Lower leg skin (tissue), 3 donors: ENCODE measurements at regions not wholly inside any gene's neighbourhood (a gene's known extent, or its start where the extent isn't known, plus 50 kb on each side); places are given as distances from the start of the nearest gene placed in this dataset.

Source experiments
- POLR2A ChIP-seq, 2 donors: fragments of 450-650 bp; IDR thresholded peaks; one replicate each; pipeline ENCODE4 v1.6.1; 2016 to 2017; ENCODE audit warnings: antibody characterized with exemption in 2 of 2, mild to moderate bottlenecking in 1 of 2, moderate library complexity in 1 of 2
- TF ChIP-seq, protein P1 (sequence below), 3 donors: fragments of 450-650 bp; IDR thresholded peaks; one replicate each; pipeline ENCODE4 v1.5.1; 2016; ENCODE audit warnings: antibody characterized with exemption in 3 of 3, mild to moderate bottlenecking in 3 of 3, moderate library complexity in 2 of 3

DNA sequence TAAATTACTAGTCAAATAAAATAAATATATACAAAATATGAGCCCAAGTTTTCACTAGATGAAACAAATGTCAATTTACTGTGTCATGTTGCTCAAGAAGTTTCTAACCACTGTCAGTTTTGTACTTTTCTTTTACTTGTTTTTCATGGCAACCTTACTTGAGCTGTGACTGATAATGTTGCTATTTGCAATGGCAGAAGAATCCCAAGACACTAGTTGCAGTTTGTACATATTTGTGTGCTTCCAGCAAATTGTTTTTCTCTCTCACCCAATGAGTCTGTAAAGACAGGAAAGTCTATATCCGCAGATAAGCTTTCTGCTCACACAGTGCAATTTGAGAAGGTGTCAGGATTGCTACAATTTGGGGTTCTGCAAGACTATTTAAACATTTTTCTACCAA is 338.6 kb upstream of the PCSK5 start:
- TF ChIP-seq, protein P1, sequence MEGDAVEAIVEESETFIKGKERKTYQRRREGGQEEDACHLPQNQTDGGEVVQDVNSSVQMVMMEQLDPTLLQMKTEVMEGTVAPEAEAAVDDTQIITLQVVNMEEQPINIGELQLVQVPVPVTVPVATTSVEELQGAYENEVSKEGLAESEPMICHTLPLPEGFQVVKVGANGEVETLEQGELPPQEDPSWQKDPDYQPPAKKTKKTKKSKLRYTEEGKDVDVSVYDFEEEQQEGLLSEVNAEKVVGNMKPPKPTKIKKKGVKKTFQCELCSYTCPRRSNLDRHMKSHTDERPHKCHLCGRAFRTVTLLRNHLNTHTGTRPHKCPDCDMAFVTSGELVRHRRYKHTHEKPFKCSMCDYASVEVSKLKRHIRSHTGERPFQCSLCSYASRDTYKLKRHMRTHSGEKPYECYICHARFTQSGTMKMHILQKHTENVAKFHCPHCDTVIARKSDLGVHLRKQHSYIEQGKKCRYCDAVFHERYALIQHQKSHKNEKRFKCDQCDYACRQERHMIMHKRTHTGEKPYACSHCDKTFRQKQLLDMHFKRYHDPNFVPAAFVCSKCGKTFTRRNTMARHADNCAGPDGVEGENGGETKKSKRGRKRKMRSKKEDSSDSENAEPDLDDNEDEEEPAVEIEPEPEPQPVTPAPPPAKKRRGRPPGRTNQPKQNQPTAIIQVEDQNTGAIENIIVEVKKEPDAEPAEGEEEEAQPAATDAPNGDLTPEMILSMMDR (IDR thresholded peaks at IDR 0.05) = no peak
- no peak for TF ChIP-seq POLR2A (IDR thresholded peaks at IDR 0.05)
